Lung microvascular endothelial cell (primary cell): ENCODE measurements at regions not wholly inside any gene's neighbourhood (a gene's known extent, or its start where the extent isn't known, plus 50 kb on each side); places are given as distances from the start of the nearest gene placed in this dataset.
A peak's percentile ranks its signal among the peaks of the same experiment; 100 is the strongest.
"Not testable (repeated sequence)": the region's sequence is repeated elsewhere in the genome, so short reads cannot be mapped to it uniquely, and the experiment has no call there.

ENCODE experiments used
- DNase-seq, 2 donors: peaks; one replicate each; pipeline versions ENCODE4 v3.0.0 to v3.0.0-alpha.2; 2010; ENCODE audit warnings: low read depth in 2 of 2

- not testable (repeated sequence) for DNase-seq
These were observed 63.5 kb upstream of the LRPAP1 start for GRCh38 chr4:3595627-3596291.

DNA sequence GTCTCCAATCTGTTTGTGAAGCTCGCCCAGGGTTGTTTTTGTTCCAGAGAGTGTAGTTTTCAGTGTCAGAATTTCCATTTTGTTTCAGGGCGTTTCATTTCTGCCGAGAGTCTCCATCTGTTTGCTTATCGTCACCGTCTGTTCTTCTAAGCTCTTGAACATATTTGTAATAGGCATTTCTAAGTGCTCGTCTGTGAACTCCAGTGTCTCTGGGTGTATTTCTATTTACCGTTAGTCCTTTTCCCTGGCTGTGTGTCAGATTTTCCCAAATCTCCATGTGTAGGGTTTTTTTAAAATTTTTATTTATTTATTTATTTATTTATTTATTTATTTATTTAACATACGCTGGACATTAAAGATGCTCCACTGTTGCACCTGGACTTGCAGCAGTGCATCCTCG lies 62.5 kb upstream of the LRPAP1 start:
- DNase-seq, result not testable (repeated sequence)

- not testable (repeated sequence) for DNase-seq
These were observed 58.0 kb upstream of the LRPAP1 start for GRCh38 chr4:3589946-3590924.

DNA sequence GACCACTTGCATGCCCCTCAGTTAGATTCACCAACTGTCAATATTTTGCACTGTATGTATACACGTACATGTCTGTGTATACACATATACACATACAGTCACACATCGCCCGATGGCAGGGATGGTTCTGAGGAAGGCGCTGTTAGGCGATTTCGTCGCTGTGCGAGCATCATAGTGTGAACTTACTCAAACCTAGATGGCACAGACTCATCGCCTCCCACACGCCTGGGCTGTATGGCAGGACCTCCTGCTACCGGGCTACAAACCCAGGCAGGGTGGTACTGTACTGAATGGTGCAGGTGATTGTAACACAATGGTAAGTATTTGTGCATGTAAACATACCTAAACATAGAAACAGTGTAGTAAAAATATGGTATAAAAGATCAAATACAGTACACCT lies 57.2 kb upstream of the LRPAP1 start:
- DNase-seq, result not testable (repeated sequence)

- DNase-seq, result not testable (repeated sequence)
These were observed 56.4 kb upstream of the LRPAP1 start for GRCh38 chr4:3588517-3589194.

DNA sequence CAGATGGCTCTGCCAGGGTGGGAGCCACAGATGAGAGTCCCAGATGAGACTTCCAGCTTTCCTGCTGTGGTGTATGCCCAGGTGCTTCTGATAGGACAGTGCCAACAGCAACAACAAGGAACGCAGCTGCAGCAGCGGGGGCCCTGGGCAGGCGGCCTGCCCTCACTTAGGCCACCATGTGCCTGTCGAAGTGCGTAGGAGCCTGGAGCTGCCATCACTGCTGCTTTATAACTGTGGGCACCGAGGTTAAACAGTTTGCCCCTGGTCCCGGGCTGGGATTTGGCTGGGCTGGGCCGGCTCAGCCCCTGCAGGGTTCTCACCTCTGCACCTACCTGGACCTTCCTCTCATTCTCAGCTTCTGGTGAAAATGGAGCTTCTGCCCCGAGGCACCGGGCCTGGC lies 54.4 kb upstream of the LRPAP1 start:
- DNase-seq, result not testable (repeated sequence)

DNA sequence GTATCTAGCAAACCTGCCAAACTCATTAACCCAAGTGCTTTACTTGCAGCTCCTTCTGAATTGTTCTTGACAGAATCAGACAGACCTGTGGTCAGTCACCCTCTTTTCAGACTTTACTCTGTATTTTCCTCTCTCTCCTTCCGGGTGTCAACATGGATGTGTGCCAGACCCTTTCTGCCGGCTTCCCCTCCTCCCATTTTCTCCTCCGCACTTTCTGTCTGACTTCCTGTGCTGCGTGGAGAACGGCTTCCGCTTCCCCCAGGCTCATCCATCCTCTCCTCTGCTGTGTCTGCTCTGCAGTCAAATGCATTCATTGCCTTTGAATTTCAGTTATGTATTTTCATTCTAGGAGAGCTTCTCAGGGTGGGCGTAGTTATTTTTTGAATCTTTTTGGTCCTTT lies 53.3 kb upstream of the LRPAP1 start:
- DNase-seq, result peak in 1 of 2 donors; percentile 34

DNA sequence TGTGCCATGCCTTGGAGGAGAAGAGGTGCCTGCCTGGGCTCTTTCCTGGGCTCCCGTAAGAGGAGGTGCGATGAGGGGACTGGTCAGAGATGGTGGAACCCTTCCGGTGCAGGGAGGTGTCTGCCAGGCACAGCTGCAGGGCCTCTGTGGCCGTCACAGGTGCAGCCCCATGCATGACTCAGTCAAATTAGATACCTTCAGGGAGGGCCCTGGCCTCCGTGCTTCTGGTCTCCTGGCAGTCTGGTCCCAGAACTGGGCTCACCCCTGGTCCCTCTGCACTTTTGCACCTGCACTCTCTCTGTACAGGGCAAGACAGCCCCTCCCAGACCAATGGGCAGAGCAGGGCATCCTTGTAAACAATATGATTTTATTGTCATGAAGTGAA lies 49.9 kb upstream of the LRPAP1 start:
- DNase-seq, result no peak
